IPS-20b (cell line): ENCODE measurements at regions not wholly inside any gene's neighbourhood (a gene's known extent, or its start where the extent isn't known, plus 50 kb on each side); places are given as distances from the start of the nearest gene placed in this dataset.

Experiments used
- H3K27ac ChIP-seq: one replicate; pipeline ENCODE4 v1.5.1; 2013; ENCODE audit warnings: low read length
- H3K27me3 ChIP-seq: 2 replicates; pipeline ENCODE4 v1.6.1; 2013; ENCODE audit warnings: mild to moderate bottlenecking, low read length, inconsistent platforms; ENCODE audit not compliant: insufficient read depth
- H3K36me3 ChIP-seq: 2 replicates; pipeline ENCODE4 v1.6.1; 2013; ENCODE audit warnings: low read depth, mild to moderate bottlenecking, inconsistent platforms, low read length, moderate library complexity; ENCODE audit not compliant: insufficient read depth
- H3K4me1 ChIP-seq: 2 replicates; pipeline ENCODE4 v1.6.1; 2013; ENCODE audit warnings: mild to moderate bottlenecking, control low read depth, inconsistent platforms, low read length, moderate library complexity; ENCODE audit not compliant: insufficient read depth
- H3K4me3 ChIP-seq: 2 replicates; pipeline ENCODE4 v1.5.1; 2013; ENCODE audit warnings: mild to moderate bottlenecking, low read length, inconsistent platforms
- H3K9ac ChIP-seq: 2 replicates; pipeline ENCODE4 v1.6.1; 2013; ENCODE audit warnings: low read depth, mild to moderate bottlenecking, inconsistent platforms, low read length, moderate library complexity
- H3K9me3 ChIP-seq: 2 replicates; pipeline ENCODE4 v1.6.1; 2013; ENCODE audit warnings: mild to moderate bottlenecking, low read depth, low read length, inconsistent platforms; ENCODE audit not compliant: insufficient read depth

GRCh38 chr1:218760601-218761570 is 412.8 kb upstream of the LYPLAL1 start:
- Histone ChIP-seq H3K27me3 (no peaks in the 10 kb centered on the region), H3K4me1 (no peaks in the 10 kb centered on the region), H3K9me3 (no peaks in the 10 kb centered on the region), H3K36me3 (no peaks in the 10 kb centered on the region), H3K9ac (no peak overlapping the region), H3K4me3 (no peak overlapping the region), H3K27ac (no peak overlapping the region)

- H3K4me3 ChIP-seq = no peak overlapping the region
- H3K36me3 ChIP-seq = no peaks in the 10 kb centered on the region
- no peak overlapping the region for H3K9ac ChIP-seq
- H3K27ac ChIP-seq = no peak overlapping the region
- H3K27me3 ChIP-seq = no peaks in the 10 kb centered on the region
- no peaks in the 10 kb centered on the region for H3K9me3 ChIP-seq
- no peaks in the 10 kb centered on the region for H3K4me1 ChIP-seq
Observed at GRCh38 chr1:218763538-218763937, 410.1 kb upstream of the LYPLAL1 start.

- Histone ChIP-seq H3K4me1 (no peaks in the 10 kb centered on the region), H3K36me3 (no peaks in the 10 kb centered on the region), H3K27me3 (no peaks in the 10 kb centered on the region), H3K9me3 (no peaks in the 10 kb centered on the region), H3K4me3 (no peak overlapping the region), H3K9ac (no peak overlapping the region), H3K27ac (no peak overlapping the region)
Observed at GRCh38 chr1:218765753-218766152, 407.9 kb upstream of the LYPLAL1 start.

GRCh38 chr1:218771931-218772330 is 401.7 kb upstream of the LYPLAL1 start:
- H3K4me3 ChIP-seq = no peak overlapping the region
- no peaks in the 10 kb centered on the region for H3K4me1 ChIP-seq
- H3K27me3 ChIP-seq = no peaks in the 10 kb centered on the region
- no peaks in the 10 kb centered on the region for H3K9me3 ChIP-seq
- H3K27ac ChIP-seq = no peak overlapping the region
- H3K9ac ChIP-seq = no peak overlapping the region
- H3K36me3 ChIP-seq = no peaks in the 10 kb centered on the region

- H3K9me3 ChIP-seq = no peaks in the 10 kb centered on the region
- no peaks in the 10 kb centered on the region for H3K27me3 ChIP-seq
- H3K36me3 ChIP-seq = no peaks in the 10 kb centered on the region
- H3K27ac ChIP-seq = no peak overlapping the region
- H3K9ac ChIP-seq = no peak overlapping the region
- no peaks in the 10 kb centered on the region for H3K4me1 ChIP-seq
- H3K4me3 ChIP-seq = no peak overlapping the region
Observed at GRCh38 chr1:218772575-218772974, 401.1 kb upstream of the LYPLAL1 start.

GRCh38 chr1:218775501-218776021 is 398.1 kb upstream of the LYPLAL1 start:
- no peaks in the 10 kb centered on the region for H3K9me3 ChIP-seq
- no peaks in the 10 kb centered on the region for H3K36me3 ChIP-seq
- no peak overlapping the region for H3K4me3 ChIP-seq
- H3K27ac ChIP-seq = no peak overlapping the region
- H3K4me1 ChIP-seq = no peaks in the 10 kb centered on the region
- no peak overlapping the region for H3K9ac ChIP-seq
- H3K27me3 ChIP-seq = no peaks in the 10 kb centered on the region

GRCh38 chr1:218778257-218779126 is 395.2 kb upstream of the LYPLAL1 start:
- Histone ChIP-seq H3K27ac (no peak overlapping the region), H3K9ac (no peak overlapping the region), H3K4me3 (no peak overlapping the region), H3K27me3 (no peaks in the 10 kb centered on the region), H3K36me3 (no peaks in the 10 kb centered on the region), H3K4me1 (no peaks in the 10 kb centered on the region), H3K9me3 (no peaks in the 10 kb centered on the region)

GRCh38 chr1:218779341-218780100 is 394.2 kb upstream of the LYPLAL1 start:
- no peaks in the 10 kb centered on the region for H3K36me3 ChIP-seq
- H3K27ac ChIP-seq = no peak overlapping the region
- no peak overlapping the region for H3K9ac ChIP-seq

GRCh38 chr1:218783131-218783530 is 390.5 kb upstream of the LYPLAL1 start:
- no peak overlapping the region for H3K27ac ChIP-seq
- H3K36me3 ChIP-seq = no peaks in the 10 kb centered on the region
- no peaks in the 10 kb centered on the region for H3K9me3 ChIP-seq
- H3K4me1 ChIP-seq = no peaks in the 10 kb centered on the region
- no peak overlapping the region for H3K9ac ChIP-seq
- H3K4me3 ChIP-seq = no peak overlapping the region
- no peaks in the 10 kb centered on the region for H3K27me3 ChIP-seq

More at GRCh38 chr1:218779341-218780100, 394.2 kb upstream of the LYPLAL1 start:
- Histone ChIP-seq H3K27me3 (no peaks in the 10 kb centered on the region), H3K4me1 (no peaks in the 10 kb centered on the region), H3K9me3 (no peaks in the 10 kb centered on the region), H3K4me3 (no peak overlapping the region)

- H3K27me3 ChIP-seq = no peaks in the 10 kb centered on the region
- no peak overlapping the region for H3K4me3 ChIP-seq
- H3K9ac ChIP-seq = no peak overlapping the region
- no peaks in the 10 kb centered on the region for H3K4me1 ChIP-seq
- no peaks in the 10 kb centered on the region for H3K9me3 ChIP-seq
- no peaks in the 10 kb centered on the region for H3K36me3 ChIP-seq
- H3K27ac ChIP-seq = no peak overlapping the region
Observed at GRCh38 chr1:218783916-218784315, 389.8 kb upstream of the LYPLAL1 start.

GRCh38 chr1:218785928-218786327 is 387.8 kb upstream of the LYPLAL1 start:
- no peaks in the 10 kb centered on the region for H3K36me3 ChIP-seq
- no peaks in the 10 kb centered on the region for H3K27me3 ChIP-seq
- H3K9ac ChIP-seq = no peak overlapping the region
- no peaks in the 10 kb centered on the region for H3K9me3 ChIP-seq
- H3K27ac ChIP-seq = no peak overlapping the region
- no peaks in the 10 kb centered on the region for H3K4me1 ChIP-seq
- no peak overlapping the region for H3K4me3 ChIP-seq
